ENCODE measurements at regions not wholly inside any gene's neighbourhood (a gene's known extent, or its start where the extent isn't known, plus 50 kb on each side); places are given as distances from the start of the nearest gene placed in this dataset.

GRCh38 chr15:61481886-61482285, 252.8 kb upstream of the RORA start:
- TF ChIP-seq ZNF384 (IDR thresholded peaks at IDR 0.05) (no peak), ELF4 (IDR thresholded peaks at IDR 0.05) (no peak), SUZ12 (IDR thresholded peaks at IDR 0.05) (no peak), L3MBTL2 (conservative IDR thresholded peaks at IDR 0.05) (no peak), SP1 (IDR thresholded peaks at IDR 0.05) (no peak), FOXK2 (IDR thresholded peaks at IDR 0.05) (no peak), TARDBP (IDR thresholded peaks at IDR 0.05) (no peak), ARNT (IDR thresholded peaks at IDR 0.05) (no peak), FOXM1 (IDR thresholded peaks at IDR 0.05; ENCODE audit: borderline replicate concordance) (no peak), NFRKB (IDR thresholded peaks at IDR 0.05) (no peak), HDGF (IDR thresholded peaks at IDR 0.05; ENCODE audit: borderline replicate concordance) (no peak), CTBP1 (IDR thresholded peaks at IDR 0.05; ENCODE audit: borderline replicate concordance) (no peak), LEF1 (IDR thresholded peaks at IDR 0.05; ENCODE audit: borderline replicate concordance) (no peak)
- no peak for DNase-seq (ENCODE audit: extremely low spot score)
- POLR2A ChIA-PET: no interaction called here
- CTCF ChIA-PET: no interaction called here

GRCh38 chr15:61480863-61481262, 251.8 kb upstream of the RORA start:
- ChIA-PET CTCF (no interaction called here), POLR2A (no interaction called here)
- peak; percentile 4 for DNase-seq (ENCODE audit: extremely low spot score)
- TF ChIP-seq HDGF (IDR thresholded peaks at IDR 0.05; ENCODE audit: borderline replicate concordance): no peak
- no peak for TF ChIP-seq SP1 (IDR thresholded peaks at IDR 0.05)
- TF ChIP-seq PKNOX1 (IDR thresholded peaks at IDR 0.05): no peak
- no peak for TF ChIP-seq FOXA1 (IDR thresholded peaks at IDR 0.05)
- no peak for TF ChIP-seq SUZ12 (IDR thresholded peaks at IDR 0.05)
- TF ChIP-seq FOXK2 (IDR thresholded peaks at IDR 0.05): no peak
- TF ChIP-seq L3MBTL2 (conservative IDR thresholded peaks at IDR 0.05): no peak
- no peak for TF ChIP-seq BHLHE40 (IDR thresholded peaks at IDR 0.05; ENCODE audit: borderline replicate concordance)

GRCh38 chr15:61480295-61480694, 251.2 kb upstream of the RORA start:
- ChIA-PET CTCF (no interaction called here), POLR2A (no interaction called here)

GRCh38 chr15:61479613-61480012, 250.5 kb upstream of the RORA start:
- TF ChIP-seq SP1 (IDR thresholded peaks at IDR 0.05): no peak
- TF ChIP-seq PKNOX1 (IDR thresholded peaks at IDR 0.05): no peak
- TF ChIP-seq SUZ12 (IDR thresholded peaks at IDR 0.05): no peak
- TF ChIP-seq NFRKB (IDR thresholded peaks at IDR 0.05): no peak
- TF ChIP-seq FOXK2 (IDR thresholded peaks at IDR 0.05): no peak
- no peak for TF ChIP-seq FOXA1 (IDR thresholded peaks at IDR 0.05)
- TF ChIP-seq BHLHE40 (IDR thresholded peaks at IDR 0.05; ENCODE audit: borderline replicate concordance): no peak
- TF ChIP-seq ZNF384 (IDR thresholded peaks at IDR 0.05): no peak
- no peak for TF ChIP-seq ELF4 (IDR thresholded peaks at IDR 0.05)
- TF ChIP-seq TARDBP (IDR thresholded peaks at IDR 0.05): no peak
- TF ChIP-seq ARNT (IDR thresholded peaks at IDR 0.05): no peak
- no peak for TF ChIP-seq CTBP1 (IDR thresholded peaks at IDR 0.05; ENCODE audit: borderline replicate concordance)
- no peak for TF ChIP-seq FOXM1 (IDR thresholded peaks at IDR 0.05; ENCODE audit: borderline replicate concordance)
- no peak for TF ChIP-seq LEF1 (IDR thresholded peaks at IDR 0.05; ENCODE audit: borderline replicate concordance)
- no peak for TF ChIP-seq HDGF (IDR thresholded peaks at IDR 0.05; ENCODE audit: borderline replicate concordance)
- TF ChIP-seq L3MBTL2 (conservative IDR thresholded peaks at IDR 0.05): no peak
- no peak for DNase-seq (ENCODE audit: extremely low spot score)
- CTCF ChIA-PET: no interaction called here
- POLR2A ChIA-PET: no interaction called here

More at GRCh38 chr15:61480295-61480694, 251.2 kb upstream of the RORA start:
- no peak for DNase-seq (ENCODE audit: extremely low spot score)
- no peak for TF ChIP-seq ZNF384 (IDR thresholded peaks at IDR 0.05)
- TF ChIP-seq FOXA1 (IDR thresholded peaks at IDR 0.05): no peak

GRCh38 chr15:61476741-61477140, 247.6 kb upstream of the RORA start:
- CTCF ChIA-PET: no interaction called here
- POLR2A ChIA-PET: no interaction called here
- no peak for DNase-seq (ENCODE audit: extremely low spot score)
- TF ChIP-seq BHLHE40 (IDR thresholded peaks at IDR 0.05; ENCODE audit: borderline replicate concordance): no peak
- TF ChIP-seq FOXM1 (IDR thresholded peaks at IDR 0.05; ENCODE audit: borderline replicate concordance): no peak

- DNase-seq (ENCODE audit: extremely low spot score): no peak
- TF ChIP-seq ARNT (IDR thresholded peaks at IDR 0.05) (no peak), PKNOX1 (IDR thresholded peaks at IDR 0.05) (no peak)
- ChIA-PET POLR2A (no interaction called here), CTCF (no interaction called here)
Observed at GRCh38 chr15:61474796-61475195, 245.7 kb upstream of the RORA start.

GRCh38 chr15:61467823-61468222, 238.7 kb upstream of the RORA start:
- no peak for TF ChIP-seq BHLHE40 (IDR thresholded peaks at IDR 0.05; ENCODE audit: borderline replicate concordance)
- no peak for TF ChIP-seq CTBP1 (IDR thresholded peaks at IDR 0.05; ENCODE audit: borderline replicate concordance)
- TF ChIP-seq PKNOX1 (IDR thresholded peaks at IDR 0.05): no peak
- no peak for TF ChIP-seq SP1 (IDR thresholded peaks at IDR 0.05)
- TF ChIP-seq ARNT (IDR thresholded peaks at IDR 0.05): no peak
- TF ChIP-seq LEF1 (IDR thresholded peaks at IDR 0.05; ENCODE audit: borderline replicate concordance): no peak
- TF ChIP-seq SUZ12 (IDR thresholded peaks at IDR 0.05): no peak
- TF ChIP-seq ZNF384 (IDR thresholded peaks at IDR 0.05): no peak
- no peak for TF ChIP-seq HDGF (IDR thresholded peaks at IDR 0.05; ENCODE audit: borderline replicate concordance)
- no peak for TF ChIP-seq NFRKB (IDR thresholded peaks at IDR 0.05)
- no peak for DNase-seq (ENCODE audit: extremely low spot score)
- POLR2A ChIA-PET: no interaction called here
- CTCF ChIA-PET: no interaction called here

All from HEK293T (cell line).